ENCODE measurements at regions not wholly inside any gene's neighbourhood (a gene's known extent, or its start where the extent isn't known, plus 50 kb on each side); places are given as distances from the start of the nearest gene placed in this dataset.

DNA sequence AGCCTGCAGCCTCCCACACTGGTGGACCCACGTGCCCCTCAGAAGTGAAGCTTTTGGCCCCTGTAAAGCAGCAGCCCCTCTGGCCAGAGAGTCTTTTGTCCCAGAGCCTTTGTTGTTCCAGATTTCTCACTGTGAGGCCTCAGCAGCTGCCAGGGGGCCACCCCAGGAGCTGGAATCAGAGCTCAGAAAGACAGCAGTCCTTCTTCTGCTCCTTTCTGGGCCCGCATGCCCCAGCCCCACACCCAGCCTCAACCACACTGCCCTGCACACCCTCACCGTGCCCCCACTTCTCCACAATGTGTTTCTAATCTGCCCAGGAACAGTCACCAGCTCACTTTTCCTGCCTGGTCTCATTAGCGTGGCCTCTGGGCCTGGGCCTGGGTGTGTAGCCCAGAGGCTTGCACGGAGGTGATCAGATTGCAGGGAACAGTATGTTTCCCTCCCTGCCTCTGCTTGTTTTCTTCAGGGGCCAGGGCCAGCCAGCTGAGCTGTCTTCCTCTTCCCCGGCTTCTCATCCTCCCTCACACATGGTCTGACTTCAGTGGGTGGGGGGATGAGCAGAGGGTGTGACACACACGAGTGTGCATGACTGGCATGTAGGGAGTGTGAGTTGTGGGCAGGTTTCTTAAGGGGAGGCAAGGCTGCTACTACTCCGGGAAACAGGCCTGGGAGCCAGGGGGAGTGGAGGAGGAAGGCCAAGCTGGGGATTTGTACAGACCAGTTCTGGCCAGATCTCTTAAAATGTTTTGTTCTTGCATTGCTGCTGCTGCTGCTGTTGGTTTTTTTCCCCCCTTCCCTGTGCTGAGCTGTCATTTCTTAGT lies 82.5 kb upstream of the ZNF648 start:
- no peak overlapping the region for H3K4me3 ChIP-seq (ENCODE audit: low read depth in 1 of 3, low read length in 3 of 3)
- H3K36me3 ChIP-seq (ENCODE audit: control insufficient read depth in 3 of 3, insufficient read depth in 2 of 3, low read depth in 1 of 3, low read length in 3 of 3) = no peaks in the 10 kb centered on the region
- peak overlapping the region; percentile 45 to 85 (median 66) for H3K27ac ChIP-seq (ENCODE audit: low read depth in 1 of 3, low read length in 2 of 3)
- no peak for FAIRE-seq
- H3K27me3 ChIP-seq (ENCODE audit: control insufficient read depth in 3 of 3, insufficient read depth in 3 of 3, low read length in 3 of 3) = no peaks in the 10 kb centered on the region
- no peaks in the 10 kb centered on the region for H3K9me3 ChIP-seq (ENCODE audit: control insufficient read depth in 2 of 2, insufficient read depth in 1 of 2, low read depth in 1 of 2, low read length in 1 of 2)
- peak in 1 of 2 donors; percentile 45 for DNase-seq
- 45 to 66% (median 61%) methylated on average over 8 of the region's 8 CpGs for WGBS, 3 donors
- peaks cover 0 to 13% (median 0%) of the 10 kb centered on the region in 3 donors for H3K4me1 ChIP-seq (ENCODE audit: control insufficient read depth in 3 of 3, insufficient read depth in 2 of 3, low read depth in 1 of 3, low read length in 2 of 3)

DNA sequence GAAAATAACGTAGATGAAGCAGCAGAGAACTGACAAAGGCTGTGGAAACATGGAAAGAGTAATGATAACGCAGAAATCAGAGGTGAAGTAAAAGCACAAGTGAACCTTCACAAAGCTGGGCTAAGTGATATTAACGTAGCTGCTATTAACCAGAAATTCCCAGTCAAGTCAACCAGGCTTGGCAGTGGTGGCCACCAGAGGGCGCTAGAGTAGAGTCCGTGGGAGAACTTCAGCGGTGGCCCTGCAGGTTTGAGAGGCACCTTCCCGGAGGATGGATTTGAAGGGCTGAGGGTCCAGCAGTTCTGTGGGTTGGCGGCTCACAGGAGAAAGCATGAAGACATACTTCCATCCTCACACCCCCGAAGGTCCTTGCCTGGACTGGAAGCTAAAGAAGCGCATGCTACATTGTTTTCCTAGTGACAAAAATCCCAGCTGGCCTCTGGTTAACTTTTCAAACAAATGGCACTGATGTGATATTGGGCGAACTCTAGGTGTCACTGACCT lies 81.7 kb upstream of the ZNF648 start:
- DNase-seq (peak; percentile 81 to 93), FAIRE-seq (no peak)
- Histone ChIP-seq H3K36me3 (ENCODE audit: control insufficient read depth in 3 of 3, insufficient read depth in 2 of 3, low read depth in 1 of 3, low read length in 3 of 3) (no peaks in the 10 kb centered on the region), H3K27me3 (ENCODE audit: control insufficient read depth in 3 of 3, insufficient read depth in 3 of 3, low read length in 3 of 3) (no peaks in the 10 kb centered on the region), H3K9me3 (ENCODE audit: control insufficient read depth in 2 of 2, insufficient read depth in 1 of 2, low read depth in 1 of 2, low read length in 1 of 2) (no peaks in the 10 kb centered on the region), H3K27ac (ENCODE audit: low read depth in 1 of 3, low read length in 2 of 3) (peak overlapping the region in 2 of 3 donors; percentile 66 to 85), H3K4me1 (ENCODE audit: control insufficient read depth in 3 of 3, insufficient read depth in 2 of 3, low read depth in 1 of 3, low read length in 2 of 3) (peaks cover 0 to 13% (median 0%) of the 10 kb centered on the region in 3 donors), H3K4me3 (ENCODE audit: low read depth in 1 of 3, low read length in 3 of 3) (no peak overlapping the region)
- WGBS, 3 donors = 14 to 19% (median 17%) methylated on average over 11 of the region's 11 CpGs

GRCh38 chr1:182142621-182143020 lies 81.1 kb upstream of the ZNF648 start:
- H3K4me3 ChIP-seq (ENCODE audit: low read depth in 1 of 3, low read length in 3 of 3) = no peak overlapping the region
- H3K27me3 ChIP-seq (ENCODE audit: control insufficient read depth in 3 of 3, insufficient read depth in 3 of 3, low read length in 3 of 3) = no peaks in the 10 kb centered on the region

GRCh38 chr1:182141040-182141439 lies 79.5 kb upstream of the ZNF648 start:
- Histone ChIP-seq H3K9me3 (ENCODE audit: control insufficient read depth in 2 of 2, insufficient read depth in 1 of 2, low read depth in 1 of 2, low read length in 1 of 2) (no peaks in the 10 kb centered on the region), H3K4me1 (ENCODE audit: control insufficient read depth in 3 of 3, insufficient read depth in 2 of 3, low read depth in 1 of 3, low read length in 2 of 3) (peaks cover 0 to 13% (median 0%) of the 10 kb centered on the region in 3 donors), H3K36me3 (ENCODE audit: control insufficient read depth in 3 of 3, insufficient read depth in 2 of 3, low read depth in 1 of 3, low read length in 3 of 3) (no peaks in the 10 kb centered on the region), H3K4me3 (ENCODE audit: low read depth in 1 of 3, low read length in 3 of 3) (no peak overlapping the region), H3K27me3 (ENCODE audit: control insufficient read depth in 3 of 3, insufficient read depth in 3 of 3, low read length in 3 of 3) (no peaks in the 10 kb centered on the region), H3K27ac (ENCODE audit: low read depth in 1 of 3, low read length in 2 of 3) (no peak overlapping the region)
- no peak for FAIRE-seq
- no peak for DNase-seq

More at GRCh38 chr1:182142621-182143020, 81.1 kb upstream of the ZNF648 start:
- Histone ChIP-seq H3K36me3 (ENCODE audit: control insufficient read depth in 3 of 3, insufficient read depth in 2 of 3, low read depth in 1 of 3, low read length in 3 of 3) (no peaks in the 10 kb centered on the region), H3K9me3 (ENCODE audit: control insufficient read depth in 2 of 2, insufficient read depth in 1 of 2, low read depth in 1 of 2, low read length in 1 of 2) (no peaks in the 10 kb centered on the region), H3K27ac (ENCODE audit: low read depth in 1 of 3, low read length in 2 of 3) (no peak overlapping the region), H3K4me1 (ENCODE audit: control insufficient read depth in 3 of 3, insufficient read depth in 2 of 3, low read depth in 1 of 3, low read length in 2 of 3) (peaks cover 0 to 13% (median 0%) of the 10 kb centered on the region in 3 donors)
- no peak for FAIRE-seq
- 75 to 84% (median 77%) methylated on average over 4 of the region's 4 CpGs for WGBS, 3 donors
- DNase-seq = no peak

DNA sequence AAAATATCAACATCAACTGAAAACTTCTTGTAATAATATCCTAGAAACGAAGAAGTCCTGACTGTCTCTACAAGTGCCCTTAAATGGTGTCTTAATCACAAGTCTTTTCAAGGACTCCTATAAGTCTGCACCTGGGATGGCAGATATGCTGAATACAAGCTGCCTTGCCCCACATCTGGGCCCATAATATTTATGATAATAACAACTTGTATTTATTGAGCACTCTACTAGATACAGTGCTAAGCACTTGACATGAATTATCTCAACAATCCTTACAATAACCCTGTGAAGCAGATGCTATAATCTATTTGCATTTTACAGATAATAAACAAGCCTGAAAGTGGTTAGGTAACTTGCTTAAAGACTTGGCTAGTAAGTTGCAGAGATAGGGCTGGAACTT lies 78.0 kb upstream of the ZNF648 start:
- Histone ChIP-seq H3K9me3 (ENCODE audit: control insufficient read depth in 2 of 2, insufficient read depth in 1 of 2, low read depth in 1 of 2, low read length in 1 of 2) (peaks cover 0 to 2% of the 10 kb centered on the region in 2 donors), H3K4me1 (ENCODE audit: control insufficient read depth in 3 of 3, insufficient read depth in 2 of 3, low read depth in 1 of 3, low read length in 2 of 3) (peaks cover 0 to 10% (median 0%) of the 10 kb centered on the region in 3 donors), H3K4me3 (ENCODE audit: low read depth in 1 of 3, low read length in 3 of 3) (no peak overlapping the region), H3K27ac (ENCODE audit: low read depth in 1 of 3, low read length in 2 of 3) (no peak overlapping the region), H3K36me3 (ENCODE audit: control insufficient read depth in 3 of 3, insufficient read depth in 2 of 3, low read depth in 1 of 3, low read length in 3 of 3) (no peaks in the 10 kb centered on the region), H3K27me3 (ENCODE audit: control insufficient read depth in 3 of 3, insufficient read depth in 3 of 3, low read length in 3 of 3) (no peaks in the 10 kb centered on the region)
- no peak for FAIRE-seq
- WGBS, 3 donors = 70 to 84% (median 74%) methylated on average over 1 of the region's 1 CpG
- DNase-seq = no peak

- Histone ChIP-seq H3K9me3 (ENCODE audit: control insufficient read depth in 2 of 2, insufficient read depth in 1 of 2, low read depth in 1 of 2, low read length in 1 of 2) (peaks cover 0 to 9% of the 10 kb centered on the region in 2 donors), H3K27me3 (ENCODE audit: control insufficient read depth in 3 of 3, insufficient read depth in 3 of 3, low read length in 3 of 3) (no peaks in the 10 kb centered on the region), H3K4me1 (ENCODE audit: control insufficient read depth in 3 of 3, insufficient read depth in 2 of 3, low read depth in 1 of 3, low read length in 2 of 3) (no peaks in the 10 kb centered on the region), H3K27ac (ENCODE audit: low read depth in 1 of 3, low read length in 2 of 3) (no peak overlapping the region), H3K4me3 (ENCODE audit: low read depth in 1 of 3, low read length in 3 of 3) (no peak overlapping the region), H3K36me3 (ENCODE audit: control insufficient read depth in 3 of 3, insufficient read depth in 2 of 3, low read depth in 1 of 3, low read length in 3 of 3) (no peaks in the 10 kb centered on the region)
- FAIRE-seq (no peak), DNase-seq (no peak)
- 91 to 93% (median 91%) methylated on average over 1 of the region's 1 CpG for WGBS, 3 donors
Observed at GRCh38 chr1:182137546-182137945, 76.0 kb upstream of the ZNF648 start.

DNA sequence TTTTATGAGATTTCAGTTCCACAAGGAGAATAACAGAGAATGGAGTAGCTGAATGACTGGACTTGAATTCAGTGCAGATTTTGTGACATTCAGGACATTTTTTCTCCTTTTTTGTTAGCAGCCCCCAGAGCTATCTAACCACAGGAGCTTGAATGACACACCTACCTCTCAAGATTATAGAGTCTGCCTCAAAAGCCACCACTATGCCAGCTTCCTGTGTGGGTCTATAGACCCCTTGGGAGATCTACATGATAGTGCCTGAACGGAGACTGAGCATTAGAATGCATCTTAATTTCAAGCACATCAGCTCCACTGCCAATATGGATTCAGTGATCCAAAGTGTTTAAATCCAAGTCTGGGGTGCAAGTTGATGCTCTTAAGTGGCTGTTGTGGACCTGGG lies 74.4 kb upstream of the ZNF648 start:
- no peak overlapping the region for H3K27ac ChIP-seq (ENCODE audit: low read depth in 1 of 3, low read length in 2 of 3)
- no peak for DNase-seq

DNA sequence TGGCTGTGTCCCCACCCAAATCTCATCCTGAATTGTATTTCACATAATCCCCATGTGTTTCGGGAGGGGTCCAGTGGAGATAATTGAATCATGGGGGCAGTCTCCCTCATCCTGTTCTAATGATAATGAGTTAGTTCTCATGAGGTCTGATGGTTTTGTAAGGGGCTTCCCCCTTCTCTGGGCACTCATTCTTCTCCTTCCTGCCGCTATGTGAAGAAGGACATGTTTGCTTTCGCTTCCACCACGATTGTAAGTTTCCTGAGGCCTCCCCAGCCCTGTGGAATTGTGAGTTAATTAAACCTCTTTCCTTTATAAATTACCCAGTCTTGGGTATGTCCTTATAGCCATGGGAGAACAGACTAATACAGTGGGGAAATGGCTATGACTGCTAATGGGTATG lies 72.7 kb upstream of the ZNF648 start:
- FAIRE-seq = no peak
- WGBS, 3 donors = 87 to 94% (median 93%) methylated on average over 4 of the region's 4 CpGs
- no peaks in the 10 kb centered on the region for H3K36me3 ChIP-seq (ENCODE audit: control insufficient read depth in 3 of 3, insufficient read depth in 2 of 3, low read depth in 1 of 3, low read length in 3 of 3)

More for the DNA sequence above, 74.4 kb upstream of the ZNF648 start:
- Histone ChIP-seq H3K27me3 (ENCODE audit: control insufficient read depth in 3 of 3, insufficient read depth in 3 of 3, low read length in 3 of 3) (no peaks in the 10 kb centered on the region), H3K9me3 (ENCODE audit: control insufficient read depth in 2 of 2, insufficient read depth in 1 of 2, low read depth in 1 of 2, low read length in 1 of 2) (peaks cover 0 to 9% of the 10 kb centered on the region in 2 donors), H3K4me3 (ENCODE audit: low read depth in 1 of 3, low read length in 3 of 3) (no peak overlapping the region), H3K4me1 (ENCODE audit: control insufficient read depth in 3 of 3, insufficient read depth in 2 of 3, low read depth in 1 of 3, low read length in 2 of 3) (no peaks in the 10 kb centered on the region), H3K36me3 (ENCODE audit: control insufficient read depth in 3 of 3, insufficient read depth in 2 of 3, low read depth in 1 of 3, low read length in 3 of 3) (no peaks in the 10 kb centered on the region)
- no peak for FAIRE-seq
- 72 to 90% (median 86%) methylated on average over 1 of the region's 1 CpG for WGBS, 3 donors

More for the DNA sequence above, 72.7 kb upstream of the ZNF648 start:
- H3K9me3 ChIP-seq (ENCODE audit: control insufficient read depth in 2 of 2, insufficient read depth in 1 of 2, low read depth in 1 of 2, low read length in 1 of 2) = peaks cover 0 to 9% of the 10 kb centered on the region in 2 donors
- H3K4me3 ChIP-seq (ENCODE audit: low read depth in 1 of 3, low read length in 3 of 3) = no peak overlapping the region
- no peaks in the 10 kb centered on the region for H3K27me3 ChIP-seq (ENCODE audit: control insufficient read depth in 3 of 3, insufficient read depth in 3 of 3, low read length in 3 of 3)
- no peak for DNase-seq
- H3K4me1 ChIP-seq (ENCODE audit: control insufficient read depth in 3 of 3, insufficient read depth in 2 of 3, low read depth in 1 of 3, low read length in 2 of 3) = no peaks in the 10 kb centered on the region
- H3K27ac ChIP-seq (ENCODE audit: low read depth in 1 of 3, low read length in 2 of 3) = no peak overlapping the region
